HG03378 (cell line): ENCODE measurements at regions not wholly inside any gene's neighbourhood (a gene's known extent, or its start where the extent isn't known, plus 50 kb on each side); places are given as distances from the start of the nearest gene placed in this dataset.
"Not testable (repeated sequence)": the region's sequence is repeated elsewhere in the genome, so short reads cannot be mapped to it uniquely, and the experiment has no call there.

ENCODE experiments used
- ATAC-seq: cut with Tn5 transposase; IDR thresholded peaks from one replicate; pipeline ENCODE4 v1.9.1; 2021; ENCODE audit warnings: mild to moderate bottlenecking, moderate library complexity; ENCODE audit not compliant: unreplicated experiment

DNA sequence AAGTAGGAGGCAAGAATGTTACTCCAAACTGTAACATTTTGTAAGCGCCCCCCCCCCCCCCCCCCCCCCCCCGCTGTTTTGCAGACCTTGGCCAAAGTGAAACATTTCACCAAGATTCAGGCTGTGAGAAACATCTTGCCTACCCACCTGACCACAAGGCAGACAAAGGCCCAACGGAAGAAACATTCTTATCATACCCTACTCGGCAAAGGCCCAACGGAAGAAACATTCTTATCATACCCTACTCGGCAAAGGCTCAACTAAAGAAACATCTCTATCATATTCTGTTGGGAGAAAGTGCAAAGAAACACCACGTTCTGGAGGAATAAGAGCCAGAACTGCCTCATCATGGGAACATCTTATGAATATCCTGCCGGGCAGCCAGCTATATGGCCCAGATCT is 117.1 kb downstream of the JRKL start:
- ATAC-seq: no peak

DNA sequence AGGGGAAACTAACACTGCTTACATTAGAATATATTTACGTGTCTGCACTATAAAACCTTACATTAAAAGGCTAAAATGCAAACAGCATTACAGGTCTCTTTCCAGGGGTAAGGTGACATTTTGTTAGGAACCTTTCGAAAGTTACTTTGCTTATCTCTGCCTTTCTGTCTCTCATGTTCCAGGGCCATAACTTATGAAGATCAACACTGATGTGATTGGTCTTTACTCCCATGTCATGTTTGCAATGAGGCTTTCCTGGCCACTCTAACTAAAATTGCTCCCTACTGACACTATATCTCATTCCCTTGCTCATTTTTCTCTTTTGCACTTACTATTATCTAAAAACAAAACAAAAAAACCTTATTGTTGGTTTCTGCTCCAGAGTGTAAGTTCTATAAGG is 119.0 kb downstream of the JRKL start:
- no peak for ATAC-seq

DNA sequence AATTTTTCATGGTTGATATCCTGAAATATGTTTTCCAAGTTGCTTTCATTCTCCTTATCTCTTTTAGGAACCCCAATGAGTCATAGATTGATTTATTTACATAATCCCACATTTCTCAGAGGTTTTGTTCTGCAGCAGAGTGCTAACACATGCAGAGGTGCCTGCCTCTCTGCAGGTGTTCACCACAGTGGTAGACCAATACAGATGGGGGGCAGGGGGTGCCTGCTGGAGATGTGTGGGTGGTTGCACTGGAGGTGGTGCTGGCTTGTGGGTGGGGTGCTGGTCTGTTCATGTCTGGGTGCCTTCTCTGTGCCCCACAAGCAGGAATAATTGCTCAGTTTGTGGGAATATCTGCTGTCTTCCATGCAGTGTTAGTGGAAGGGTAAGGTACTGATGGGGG is 131.1 kb downstream of the JRKL start:
- no peak for ATAC-seq

DNA sequence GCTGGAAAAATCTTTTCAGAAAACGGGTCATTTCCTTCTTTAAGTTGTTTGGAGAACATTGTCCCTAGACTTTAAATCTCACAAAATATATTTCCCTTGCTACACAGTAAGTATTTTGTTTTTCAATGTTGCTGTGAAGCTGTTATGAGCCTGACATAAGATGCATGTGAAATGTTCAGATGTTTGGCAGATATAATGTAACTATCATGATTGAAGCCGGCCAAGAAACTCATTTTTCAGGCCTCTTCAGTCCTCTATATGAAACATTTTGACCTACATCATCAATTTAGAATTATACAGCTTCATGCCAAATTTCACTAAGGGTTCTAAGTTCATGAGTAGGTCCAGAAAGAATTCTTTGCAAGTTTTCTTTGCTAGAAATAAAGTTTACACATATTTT is 133.8 kb downstream of the JRKL start:
- no peak for ATAC-seq

DNA sequence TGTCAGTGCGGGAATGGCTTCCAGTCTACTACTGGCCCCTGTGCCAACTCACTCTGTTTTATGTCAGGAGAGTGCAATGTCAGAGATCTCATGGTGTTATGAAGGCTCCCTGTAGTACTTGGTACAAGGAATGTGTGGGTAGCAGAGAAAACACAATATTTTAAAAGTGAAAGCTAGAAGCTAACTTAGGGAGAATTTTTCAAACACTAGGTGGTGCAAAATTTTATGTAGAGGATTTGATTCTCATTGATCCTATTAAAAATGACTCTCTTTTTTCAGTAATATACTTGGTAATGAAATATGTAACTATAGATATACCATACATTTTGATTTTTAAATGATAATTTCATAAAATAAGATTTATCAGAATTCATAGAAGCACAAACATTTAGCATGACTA is 134.7 kb downstream of the JRKL start:
- ATAC-seq: no peak

DNA sequence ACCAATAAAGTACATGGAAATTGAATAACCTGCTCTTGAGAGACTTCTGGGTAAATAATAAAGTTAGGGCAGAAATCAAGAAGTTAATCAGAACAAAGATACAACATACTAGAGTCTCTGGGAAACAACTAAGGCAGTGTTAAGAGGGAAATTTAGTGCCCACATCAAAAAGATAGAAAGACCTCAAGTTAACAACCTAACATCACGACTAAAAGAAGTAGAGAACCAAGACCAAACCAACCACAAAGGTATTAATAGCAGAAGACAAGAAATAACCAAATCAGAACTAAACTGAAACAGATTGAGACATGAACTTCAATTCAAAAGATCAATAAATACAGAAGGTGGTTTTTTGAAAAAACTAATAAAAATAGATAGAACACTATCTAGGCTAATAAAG is 140.7 kb downstream of the JRKL start:
- no peak for ATAC-seq

DNA sequence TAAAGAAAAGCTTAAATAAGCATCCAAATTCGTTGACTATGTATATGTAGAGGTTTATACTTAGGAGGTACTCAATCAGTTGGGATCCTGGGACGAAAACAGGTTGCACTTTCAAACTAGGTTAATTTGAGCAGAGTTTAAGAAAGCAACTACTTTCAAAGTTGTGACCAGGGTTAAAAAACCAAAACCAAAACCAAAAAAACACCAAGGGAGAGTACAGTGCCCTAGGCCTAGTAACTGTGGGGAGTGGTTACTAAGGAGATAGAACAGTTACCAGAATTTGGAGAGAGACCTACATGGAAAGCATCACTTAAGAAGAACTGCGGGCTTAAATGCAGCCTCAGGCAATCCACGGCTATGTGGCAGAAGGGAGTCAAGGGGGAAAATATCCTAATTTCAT is 148.3 kb downstream of the JRKL start:
- no peak for ATAC-seq

DNA sequence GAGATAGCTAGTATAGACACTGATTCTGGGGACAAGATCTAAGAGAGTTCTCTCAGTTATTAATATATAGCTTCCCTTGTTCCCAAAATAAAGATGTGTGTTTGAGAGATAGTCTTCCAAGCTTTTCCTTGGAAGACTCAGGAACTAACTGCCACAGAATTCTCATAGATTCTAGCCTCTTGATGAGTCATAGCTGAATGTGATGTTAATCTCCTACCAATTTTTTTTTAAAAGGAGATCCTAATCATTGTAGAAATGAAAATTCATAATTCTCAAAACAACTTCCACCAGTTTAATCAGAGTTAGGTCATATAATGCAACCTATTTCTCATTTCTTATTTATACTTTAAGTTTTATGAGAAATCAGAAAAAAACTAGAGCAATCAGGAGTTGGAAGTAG is 148.8 kb downstream of the JRKL start:
- no peak for ATAC-seq

DNA sequence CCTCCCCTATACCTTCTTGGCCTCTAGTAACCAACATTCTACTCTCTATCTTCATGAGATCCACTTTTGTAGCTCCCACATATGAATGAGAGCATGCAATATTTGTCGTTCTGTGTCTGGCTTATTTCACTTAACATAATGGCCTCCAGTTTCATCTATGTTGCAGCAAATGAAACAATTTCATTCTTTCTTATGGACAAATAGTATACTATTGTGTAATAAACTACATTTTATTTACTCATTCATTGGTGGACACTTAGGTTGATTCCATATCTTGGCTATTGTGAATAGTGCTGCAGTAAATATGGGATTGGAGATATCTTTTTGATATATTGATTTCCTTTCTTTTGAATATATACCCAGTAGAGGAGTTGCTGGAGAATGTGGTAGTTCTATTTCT is 151.1 kb downstream of the JRKL start:
- ATAC-seq: no peak

DNA sequence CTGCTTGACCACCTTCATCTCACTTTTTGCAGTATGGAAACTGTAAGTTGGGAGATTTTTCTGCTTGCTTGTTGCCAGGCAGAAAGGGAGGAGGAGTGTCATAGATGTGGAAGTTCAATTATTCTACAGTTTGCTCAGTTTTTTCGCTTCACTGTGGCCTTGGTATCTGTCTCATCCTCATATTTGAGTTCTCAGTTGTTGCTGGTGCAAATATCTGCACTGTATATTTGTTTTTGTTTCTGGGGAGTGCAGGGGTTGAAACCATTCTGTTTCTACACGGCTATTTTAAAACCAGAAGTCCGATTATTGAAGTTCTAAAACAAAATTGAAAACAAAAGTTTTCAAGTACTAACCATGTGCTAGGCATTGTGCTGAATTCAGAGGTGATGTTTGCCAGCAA is 153.4 kb downstream of the JRKL start:
- ATAC-seq: no peak

DNA sequence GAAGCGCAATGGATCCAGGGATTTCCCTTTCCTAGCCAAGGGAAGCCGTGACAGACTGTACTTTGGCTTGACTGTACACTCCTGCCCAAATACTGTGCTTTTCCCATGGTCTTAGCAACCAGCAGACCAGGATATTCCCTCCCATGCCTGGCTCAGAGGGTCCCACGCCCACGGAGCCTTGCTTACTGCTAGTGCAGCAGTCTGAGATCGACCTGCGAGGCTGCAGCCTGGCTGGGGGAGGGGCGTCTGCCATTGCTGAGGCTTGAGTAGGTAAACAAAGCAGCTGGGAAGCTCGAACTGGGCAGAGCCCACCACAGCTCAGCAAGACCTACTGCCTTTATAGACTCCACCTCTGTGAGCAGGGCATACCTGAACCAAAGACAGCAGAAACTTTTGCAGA is 155.4 kb downstream of the JRKL start:
- ATAC-seq: not testable (repeated sequence)

DNA sequence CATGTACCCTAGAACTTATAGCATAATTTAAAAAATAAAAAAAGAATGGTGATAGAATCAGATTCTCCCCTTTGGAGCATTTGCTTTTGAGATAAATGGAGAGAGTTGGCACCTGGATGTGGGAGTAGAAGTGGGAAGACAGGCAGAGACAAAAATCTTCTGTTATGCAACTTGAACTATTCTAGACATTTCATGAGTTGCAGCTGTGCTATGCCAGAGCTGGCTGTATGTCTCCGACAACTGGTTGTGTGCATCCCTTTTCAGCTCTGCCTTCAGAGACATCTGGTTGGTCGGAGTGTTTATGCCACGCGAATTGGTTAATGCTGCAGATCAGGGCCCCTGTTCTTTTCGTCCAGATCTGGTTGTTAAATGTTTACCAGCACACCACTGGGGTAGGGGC is 161.3 kb downstream of the JRKL start:
- ATAC-seq: no peak

DNA sequence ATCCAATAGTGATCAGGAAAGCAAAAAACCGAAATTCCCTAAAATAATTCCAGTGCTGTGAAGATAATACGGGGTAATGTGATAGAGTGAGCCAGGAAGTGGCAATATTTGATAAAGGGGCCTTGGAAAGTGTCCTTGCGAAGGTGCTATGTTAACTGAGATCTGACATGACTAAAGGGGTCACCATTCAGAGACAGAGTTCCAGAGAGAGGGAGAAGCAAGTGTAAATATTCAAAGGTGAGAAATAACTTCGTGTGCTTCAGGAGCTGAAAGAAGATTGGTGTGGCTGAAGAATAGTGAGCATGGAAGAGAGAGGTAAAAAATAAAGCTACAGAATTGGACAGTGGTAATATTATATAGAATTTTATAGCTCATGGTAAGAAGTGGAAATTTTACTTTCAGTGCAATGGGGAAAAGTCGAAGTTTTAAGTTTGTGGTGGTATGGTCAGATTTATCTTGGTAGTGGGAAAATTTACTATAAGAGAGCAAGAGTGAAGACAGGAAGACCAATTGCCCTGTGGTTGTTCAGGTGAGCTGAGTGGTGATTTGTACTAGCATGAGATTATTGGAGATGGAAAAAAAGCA is 164.5 kb downstream of the JRKL start:
- no peak for ATAC-seq

DNA sequence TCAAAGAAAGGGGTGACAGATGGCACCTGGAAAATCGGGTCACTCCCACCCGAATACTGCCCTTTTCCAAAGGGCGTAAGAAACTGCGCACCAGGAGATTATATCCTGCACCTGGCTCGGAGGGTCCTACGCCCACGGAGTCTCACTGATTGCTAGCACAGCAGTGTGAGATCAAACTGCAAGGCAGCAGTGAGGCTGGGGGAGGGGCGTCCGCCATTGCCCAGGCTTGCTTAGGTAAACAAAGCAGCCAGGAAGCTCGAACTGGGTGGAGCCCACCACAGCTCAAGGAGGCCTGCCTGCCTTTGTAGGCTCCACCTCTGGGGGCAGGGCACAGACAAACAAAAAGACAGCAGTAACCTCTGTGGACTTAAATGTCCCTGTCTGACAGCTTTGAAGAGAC is 166.0 kb downstream of the JRKL start:
- not testable (repeated sequence) for ATAC-seq

DNA sequence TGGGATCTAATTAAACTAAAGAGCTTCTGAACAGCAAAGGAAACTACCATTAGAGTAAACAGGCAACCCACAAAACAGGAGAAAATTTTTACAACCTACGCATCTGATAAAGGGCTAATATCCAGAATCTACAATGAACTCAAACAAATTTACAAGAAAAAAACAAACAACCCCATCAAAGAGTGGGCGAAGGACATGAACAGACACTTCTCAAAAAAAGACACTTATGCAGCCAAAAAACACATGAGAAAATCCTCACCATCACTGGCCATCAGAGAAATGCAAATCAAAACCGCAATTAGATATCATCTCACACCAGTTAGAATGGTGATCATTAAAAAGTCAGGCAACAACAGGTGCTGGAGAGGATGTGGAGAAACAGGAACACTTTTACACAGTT is 170.9 kb downstream of the JRKL start:
- ATAC-seq: not testable (repeated sequence)

DNA sequence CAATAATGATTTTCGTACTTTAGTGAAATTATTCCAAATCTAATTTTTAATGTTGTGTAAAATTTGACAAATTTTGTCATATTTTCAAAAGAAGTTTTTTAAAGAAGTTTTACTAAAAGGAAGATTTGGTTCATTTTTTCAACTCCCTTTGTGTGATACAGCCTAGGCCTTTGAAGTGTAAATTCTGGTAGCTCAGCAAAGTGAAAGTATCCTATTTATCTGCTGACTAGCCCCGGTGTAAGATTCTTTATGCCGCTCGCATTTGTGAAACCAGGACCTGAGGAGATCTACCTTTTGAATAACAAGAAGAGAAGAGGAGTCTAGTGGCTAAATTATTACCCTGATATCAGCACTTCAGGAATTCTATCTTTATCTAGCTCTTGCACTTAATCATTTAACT is 177.4 kb downstream of the JRKL start:
- no peak for ATAC-seq

DNA sequence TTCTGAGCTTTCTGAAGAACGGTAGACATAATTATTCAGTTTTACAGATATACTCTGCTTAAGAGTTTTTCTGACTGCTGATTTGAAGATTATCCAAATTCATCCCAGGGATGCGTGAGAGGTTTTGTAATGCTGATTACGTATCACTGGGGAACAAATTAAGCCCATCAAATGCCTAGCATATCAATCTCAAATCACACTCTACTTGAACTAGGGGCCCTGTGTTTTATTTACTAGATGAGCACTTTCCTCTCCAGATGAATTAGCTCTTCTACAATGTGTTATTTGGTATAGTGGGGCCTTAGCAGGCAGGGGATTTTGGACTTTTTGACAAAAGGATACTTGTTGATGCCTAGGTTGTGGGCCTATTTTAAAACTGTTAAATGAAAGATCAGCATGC is 177.9 kb downstream of the JRKL start:
- ATAC-seq: no peak

DNA sequence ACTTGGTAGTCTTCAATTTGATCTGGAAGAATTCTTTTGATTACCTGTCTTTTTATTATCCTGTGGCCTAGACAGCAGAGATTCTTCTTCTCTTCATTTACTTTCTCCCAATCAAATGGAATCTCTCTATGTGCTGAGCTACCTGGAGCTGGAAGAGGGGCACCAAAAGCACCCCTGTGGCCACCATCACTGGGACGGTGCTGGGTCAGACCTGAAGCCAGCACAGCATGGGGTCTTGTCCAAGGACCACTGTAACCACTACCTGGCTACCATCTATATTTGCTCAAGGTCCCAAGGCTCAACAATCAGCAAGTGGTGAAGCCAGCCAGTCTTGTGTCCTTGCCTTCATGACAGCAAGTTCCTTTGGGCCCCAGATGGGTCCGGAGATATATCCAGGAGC is 186.6 kb downstream of the JRKL start:
- ATAC-seq: no peak

DNA sequence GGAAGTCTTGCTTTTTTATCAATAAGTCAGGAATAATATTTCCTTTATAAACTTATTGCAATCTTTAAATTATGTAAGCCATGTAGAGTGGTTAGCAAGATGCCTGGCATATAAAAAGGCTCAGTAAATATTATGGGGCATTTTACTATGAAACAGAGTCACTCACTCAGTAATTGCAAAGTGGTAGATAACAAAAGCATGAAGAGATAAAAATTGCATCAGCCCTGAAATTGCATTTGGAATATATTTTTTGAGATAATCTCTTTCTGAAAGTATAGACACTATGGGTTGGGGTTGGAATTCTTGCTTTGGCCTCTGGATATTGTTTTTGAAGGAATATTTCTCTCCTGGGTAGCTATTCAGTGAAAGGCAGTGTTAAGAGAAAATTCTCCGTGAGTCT is 188.6 kb downstream of the JRKL start:
- no peak for ATAC-seq

DNA sequence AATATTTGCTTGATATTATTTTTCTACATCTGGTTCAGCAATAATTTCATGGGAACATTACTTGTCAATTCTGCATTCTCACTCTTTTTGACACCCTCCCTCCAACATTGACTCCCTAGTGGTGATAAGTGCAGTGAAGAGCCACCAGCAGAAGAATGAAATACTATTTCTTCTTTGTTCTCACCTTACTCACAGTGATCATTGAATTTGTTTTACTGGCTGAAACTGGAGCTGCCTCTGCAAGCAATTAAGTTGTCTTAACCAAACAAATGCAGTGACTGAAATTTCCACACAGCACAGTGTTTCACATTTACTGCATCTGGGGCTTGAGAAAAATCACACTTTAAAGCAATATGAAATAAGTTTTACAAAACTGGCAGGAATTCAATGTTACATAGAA is 189.8 kb downstream of the JRKL start:
- no peak for ATAC-seq

DNA sequence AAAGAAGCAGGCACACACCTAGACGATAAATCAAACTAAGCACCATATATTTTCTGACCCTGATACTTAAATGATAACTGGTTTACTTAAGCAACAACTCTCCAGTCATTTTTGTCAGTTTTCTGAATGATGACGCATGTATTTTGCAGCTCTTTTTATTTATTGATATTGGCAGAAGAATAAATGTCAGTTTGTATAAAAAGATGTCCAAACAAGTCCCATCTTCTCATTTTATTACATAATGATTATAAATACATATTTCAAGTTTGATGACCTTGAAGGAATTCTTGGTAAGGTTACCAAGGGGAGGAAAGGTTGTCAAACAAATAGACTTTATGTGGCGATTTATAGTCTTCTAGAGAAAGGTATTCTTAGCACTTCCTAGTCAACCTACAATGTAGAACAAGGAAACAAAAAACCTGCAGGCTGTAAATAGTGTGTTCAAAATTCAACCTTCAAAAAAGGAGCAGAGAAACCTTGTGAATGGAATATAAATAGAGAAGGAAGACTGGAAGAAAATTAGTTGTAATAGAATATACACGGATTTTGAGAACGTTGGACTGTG is 190.7 kb downstream of the JRKL start:
- ATAC-seq: no peak

DNA sequence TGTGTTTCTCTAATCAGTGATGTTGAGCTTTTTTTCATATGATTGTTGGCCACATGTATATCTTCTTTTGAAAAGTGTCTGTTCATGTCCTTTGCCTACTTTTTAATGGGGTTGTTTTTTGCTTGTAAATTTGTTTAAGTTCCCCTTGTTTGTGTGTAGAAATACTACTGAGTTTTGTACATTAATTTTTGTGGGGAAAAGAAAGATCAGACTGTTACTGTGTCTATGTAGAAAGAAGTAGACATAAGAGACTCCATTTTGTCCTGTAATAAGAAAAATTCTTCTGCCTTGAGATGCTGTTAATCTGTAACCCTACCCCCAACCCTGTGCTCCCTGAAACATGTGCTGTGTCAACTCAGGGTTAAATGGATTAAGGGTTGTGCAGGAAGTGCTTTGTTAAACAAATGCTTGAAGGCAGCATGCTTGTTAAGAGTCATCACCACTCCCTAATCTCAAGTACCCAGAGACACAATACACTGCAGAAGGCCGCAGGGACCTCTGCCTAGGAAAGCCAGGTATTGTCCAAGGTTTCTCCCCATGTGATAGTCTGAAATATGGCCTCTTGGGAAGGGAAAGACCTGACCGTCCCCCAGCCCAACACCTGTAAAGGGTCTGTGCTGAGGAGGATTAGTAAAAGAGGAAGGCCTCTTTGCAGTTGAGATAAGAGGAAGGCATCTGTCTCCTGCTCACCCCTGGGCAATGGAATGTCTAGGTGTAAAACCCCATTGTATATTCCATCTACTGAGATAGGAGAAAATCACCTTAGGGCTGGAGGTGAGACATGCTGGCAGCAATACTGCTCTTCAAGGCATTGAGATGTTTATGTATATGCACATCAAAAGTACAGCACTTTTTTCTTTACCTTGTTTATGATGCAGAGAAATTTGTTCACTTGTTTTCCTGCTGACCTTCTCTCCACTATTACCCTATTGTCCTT is 196.4 kb downstream of the JRKL start:
- not testable (repeated sequence) for ATAC-seq
